Stimulated activated naive CD8-positive, alpha-beta T cell treated with anti-CD3 and anti-CD28 coated beads, Interleukin-15, Interleukin-2, amounts not matched to agents 100 ng/mL and 50 ng/mL, for 24 hours (primary cell): ENCODE measurements at regions not wholly inside any gene's neighbourhood (a gene's known extent, or its start where the extent isn't known, plus 50 kb on each side); places are given as distances from the start of the nearest gene placed in this dataset.
"Not testable (repeated sequence)": the region's sequence is repeated elsewhere in the genome, so short reads cannot be mapped to it uniquely, and the experiment has no call there.

Source experiments
- H3K27ac Mint-ChIP-seq: one replicate; pipeline ENCODE4 v1.8.0; 2021; ENCODE audit warnings: mild to moderate bottlenecking, mixed read lengths
- H3K27me3 Mint-ChIP-seq: one replicate; pipeline ENCODE4 v1.8.0; 2021; ENCODE audit warnings: mixed read lengths
- H3K36me3 Mint-ChIP-seq: one replicate; pipeline ENCODE4 v1.8.0; 2021; ENCODE audit warnings: low read depth, mixed read lengths
- H3K4me1 Mint-ChIP-seq: one replicate; pipeline ENCODE4 v1.8.0; 2021; ENCODE audit warnings: low read depth, mixed read lengths
- H3K4me3 Mint-ChIP-seq: one replicate; pipeline ENCODE4 v1.8.0; 2021; ENCODE audit warnings: mild to moderate bottlenecking, mixed read lengths
- H3K9me3 Mint-ChIP-seq: one replicate; pipeline ENCODE4 v1.8.0; 2021; ENCODE audit warnings: mixed read lengths

DNA sequence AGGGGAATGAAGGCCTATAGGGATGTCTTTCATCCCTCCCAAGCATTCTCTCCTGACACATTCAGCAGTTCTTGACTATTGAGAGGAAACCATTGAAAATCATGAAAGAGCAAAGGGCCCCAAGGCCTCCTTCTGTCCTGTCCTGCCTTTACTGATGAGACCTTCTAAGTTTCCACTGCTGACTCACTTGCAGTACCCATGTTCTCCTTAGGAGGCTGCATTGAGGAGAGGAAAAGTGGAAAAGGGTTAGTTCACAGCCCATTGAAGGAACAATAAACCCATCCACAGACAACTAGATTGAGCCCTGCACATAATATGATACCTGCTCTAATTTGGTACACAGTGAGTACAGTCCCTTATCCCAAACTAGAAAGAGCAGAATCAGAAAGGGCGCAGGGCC, 115.1 kb upstream of the PNPLA4 start:
- H3K27ac Mint-ChIP-seq, result no peak overlapping the region
- peaks cover 7% of the 10 kb centered on the region for H3K9me3 Mint-ChIP-seq
- H3K36me3 Mint-ChIP-seq, result no peaks in the 10 kb centered on the region
- H3K27me3 Mint-ChIP-seq, result no peaks in the 10 kb centered on the region
- H3K4me3 Mint-ChIP-seq, result no peak overlapping the region
- H3K4me1 Mint-ChIP-seq, result peaks cover 12% of the 10 kb centered on the region

DNA sequence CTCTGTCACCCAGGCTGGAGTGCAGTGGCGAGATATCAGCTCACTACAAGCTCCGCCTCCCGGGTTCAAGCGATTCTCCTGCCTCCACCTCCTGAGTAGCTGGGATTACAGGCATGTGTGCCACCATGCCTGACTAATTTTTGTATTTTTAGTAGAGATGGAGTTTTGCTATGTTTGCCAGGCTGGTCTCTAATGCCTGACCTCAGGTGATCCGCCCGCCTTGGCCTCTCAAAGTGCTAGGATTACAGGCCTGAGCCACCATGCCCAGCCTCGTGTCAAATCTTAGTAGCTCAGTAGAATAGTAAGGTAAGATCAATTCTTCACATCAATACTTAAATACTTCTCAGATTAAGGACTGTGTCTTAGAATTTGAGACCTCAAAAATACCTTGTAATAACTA, 112.5 kb upstream of the PNPLA4 start:
- H3K36me3 Mint-ChIP-seq, H3K9me3 Mint-ChIP-seq: not testable (repeated sequence)

GRCh38 chrX:8037593-8038348, 110.6 kb upstream of the PNPLA4 start:
- H3K27me3 Mint-ChIP-seq, result no peaks in the 10 kb centered on the region
- H3K9me3 Mint-ChIP-seq, result no peaks in the 10 kb centered on the region
- peaks cover 12% of the 10 kb centered on the region for H3K4me1 Mint-ChIP-seq
- H3K4me3 Mint-ChIP-seq, result peak overlapping the region; percentile 58
- H3K36me3 Mint-ChIP-seq, result no peaks in the 10 kb centered on the region
- no peak overlapping the region for H3K27ac Mint-ChIP-seq

More for the DNA sequence above, 112.5 kb upstream of the PNPLA4 start:
- H3K4me1 Mint-ChIP-seq, result peaks cover 12% of the 10 kb centered on the region
- not testable (repeated sequence) for H3K27me3 Mint-ChIP-seq, H3K4me3 Mint-ChIP-seq, H3K27ac Mint-ChIP-seq

DNA sequence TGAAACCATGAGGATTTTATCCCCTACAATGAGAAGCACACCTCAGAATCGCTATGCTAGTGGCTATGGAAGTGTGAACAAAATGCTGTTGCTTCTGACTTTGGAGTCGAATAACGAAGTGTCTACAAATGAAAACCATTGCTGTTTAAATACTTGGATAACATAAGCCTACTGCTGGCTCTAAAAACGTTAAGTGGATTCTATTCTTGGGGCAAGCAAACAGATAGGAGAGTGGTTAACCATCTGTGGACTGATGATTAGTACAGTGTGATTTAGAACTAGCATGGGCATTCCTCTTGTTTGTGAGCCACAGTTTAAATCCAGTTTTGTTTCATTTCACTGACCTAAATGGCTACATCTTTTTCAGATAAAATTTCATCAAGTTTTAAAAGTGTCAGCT, 109.7 kb upstream of the PNPLA4 start:
- no peaks in the 10 kb centered on the region for H3K36me3 Mint-ChIP-seq
- no peak overlapping the region for H3K27ac Mint-ChIP-seq
- H3K4me1 Mint-ChIP-seq, result peaks cover 12% of the 10 kb centered on the region
- no peaks in the 10 kb centered on the region for H3K27me3 Mint-ChIP-seq
- H3K9me3 Mint-ChIP-seq, result no peaks in the 10 kb centered on the region
- H3K4me3 Mint-ChIP-seq, result no peak overlapping the region

- Mint-ChIP-seq H3K36me3 (no peaks in the 10 kb centered on the region), H3K9me3 (no peaks in the 10 kb centered on the region), H3K4me3 (no peak overlapping the region), H3K4me1 (peaks cover 12% of the 10 kb centered on the region), H3K27ac (no peak overlapping the region), H3K27me3 (no peaks in the 10 kb centered on the region)
Observed at GRCh38 chrX:8034058-8034457, 106.8 kb upstream of the PNPLA4 start.

- peaks cover 8% of the 10 kb centered on the region for H3K4me1 Mint-ChIP-seq
- H3K4me3 Mint-ChIP-seq, result no peak overlapping the region
- H3K36me3 Mint-ChIP-seq, result no peaks in the 10 kb centered on the region
- H3K9me3 Mint-ChIP-seq, result no peaks in the 10 kb centered on the region
- H3K27ac Mint-ChIP-seq, result no peak overlapping the region
- no peaks in the 10 kb centered on the region for H3K27me3 Mint-ChIP-seq
Observed at GRCh38 chrX:8033175-8033574, 106.0 kb upstream of the PNPLA4 start.

- Mint-ChIP-seq H3K9me3 (no peaks in the 10 kb centered on the region), H3K36me3 (peaks cover 11% of the 10 kb centered on the region), H3K27ac (no peak overlapping the region), H3K27me3 (no peaks in the 10 kb centered on the region), H3K4me1 (no peaks in the 10 kb centered on the region), H3K4me3 (no peak overlapping the region)
Observed at GRCh38 chrX:8030361-8030760, 103.1 kb upstream of the PNPLA4 start.

- Mint-ChIP-seq H3K27me3 (no peaks in the 10 kb centered on the region), H3K4me1 (no peaks in the 10 kb centered on the region), H3K36me3 (peaks cover 11% of the 10 kb centered on the region), H3K27ac (no peak overlapping the region), H3K9me3 (no peaks in the 10 kb centered on the region), H3K4me3 (no peak overlapping the region)
Observed at GRCh38 chrX:8027827-8028226, 100.6 kb upstream of the PNPLA4 start.

- Mint-ChIP-seq H3K4me1 (no peaks in the 10 kb centered on the region), H3K36me3 (peaks cover 11% of the 10 kb centered on the region), H3K9me3 (no peaks in the 10 kb centered on the region), H3K27me3 (no peaks in the 10 kb centered on the region), H3K27ac (no peak overlapping the region), H3K4me3 (no peak overlapping the region)
Observed at GRCh38 chrX:8025705-8026104, 98.5 kb upstream of the PNPLA4 start.

- H3K27ac Mint-ChIP-seq, result no peak overlapping the region
Observed at GRCh38 chrX:8018934-8019333, 91.7 kb upstream of the PNPLA4 start.

GRCh38 chrX:8010105-8010504, 82.9 kb upstream of the PNPLA4 start:
- Mint-ChIP-seq H3K36me3 (no peaks in the 10 kb centered on the region), H3K27me3 (no peaks in the 10 kb centered on the region), H3K4me3 (no peak overlapping the region), H3K27ac (no peak overlapping the region), H3K4me1 (no peaks in the 10 kb centered on the region), H3K9me3 (no peaks in the 10 kb centered on the region)

More at GRCh38 chrX:8018934-8019333, 91.7 kb upstream of the PNPLA4 start:
- H3K9me3 Mint-ChIP-seq, result no peaks in the 10 kb centered on the region
- H3K36me3 Mint-ChIP-seq, result no peaks in the 10 kb centered on the region
- no peaks in the 10 kb centered on the region for H3K4me1 Mint-ChIP-seq
- no peak overlapping the region for H3K4me3 Mint-ChIP-seq
- H3K27me3 Mint-ChIP-seq, result no peaks in the 10 kb centered on the region

DNA sequence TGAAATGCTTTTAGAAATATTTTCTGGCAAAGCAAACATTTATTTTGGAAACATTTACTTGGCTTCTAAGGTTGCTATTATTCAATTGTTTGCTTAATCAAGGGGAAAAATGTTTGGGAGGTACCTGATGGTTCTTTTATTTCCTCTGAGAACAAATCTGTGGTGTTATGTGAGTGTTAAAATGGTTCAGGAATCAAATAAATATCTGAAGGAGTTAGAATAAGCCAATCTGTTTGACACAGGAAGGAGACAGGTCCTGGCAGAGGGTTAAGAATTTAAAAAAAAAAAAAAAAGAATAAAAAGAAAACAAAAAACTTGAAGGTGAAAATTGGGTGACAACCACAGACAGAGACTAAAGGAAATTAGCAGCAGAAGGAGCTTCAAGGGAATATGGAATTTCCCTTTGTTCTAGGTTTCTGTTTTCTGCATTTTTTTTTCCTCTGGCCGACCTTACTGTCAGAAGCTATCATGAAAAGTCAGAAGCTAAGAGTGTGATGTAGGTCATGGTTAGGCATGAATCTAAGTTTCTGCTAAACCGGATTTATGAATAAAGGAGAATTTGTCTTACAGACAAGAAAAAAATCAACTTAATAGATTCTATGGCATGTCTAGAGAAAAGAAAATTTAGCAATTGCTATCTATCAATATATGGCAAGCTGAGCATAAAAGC, 78.6 kb upstream of the PNPLA4 start:
- no peaks in the 10 kb centered on the region for H3K36me3 Mint-ChIP-seq
- no peaks in the 10 kb centered on the region for H3K4me1 Mint-ChIP-seq
- no peaks in the 10 kb centered on the region for H3K27me3 Mint-ChIP-seq
- H3K27ac Mint-ChIP-seq, result no peak overlapping the region
- H3K4me3 Mint-ChIP-seq, result no peak overlapping the region
- no peaks in the 10 kb centered on the region for H3K9me3 Mint-ChIP-seq

DNA sequence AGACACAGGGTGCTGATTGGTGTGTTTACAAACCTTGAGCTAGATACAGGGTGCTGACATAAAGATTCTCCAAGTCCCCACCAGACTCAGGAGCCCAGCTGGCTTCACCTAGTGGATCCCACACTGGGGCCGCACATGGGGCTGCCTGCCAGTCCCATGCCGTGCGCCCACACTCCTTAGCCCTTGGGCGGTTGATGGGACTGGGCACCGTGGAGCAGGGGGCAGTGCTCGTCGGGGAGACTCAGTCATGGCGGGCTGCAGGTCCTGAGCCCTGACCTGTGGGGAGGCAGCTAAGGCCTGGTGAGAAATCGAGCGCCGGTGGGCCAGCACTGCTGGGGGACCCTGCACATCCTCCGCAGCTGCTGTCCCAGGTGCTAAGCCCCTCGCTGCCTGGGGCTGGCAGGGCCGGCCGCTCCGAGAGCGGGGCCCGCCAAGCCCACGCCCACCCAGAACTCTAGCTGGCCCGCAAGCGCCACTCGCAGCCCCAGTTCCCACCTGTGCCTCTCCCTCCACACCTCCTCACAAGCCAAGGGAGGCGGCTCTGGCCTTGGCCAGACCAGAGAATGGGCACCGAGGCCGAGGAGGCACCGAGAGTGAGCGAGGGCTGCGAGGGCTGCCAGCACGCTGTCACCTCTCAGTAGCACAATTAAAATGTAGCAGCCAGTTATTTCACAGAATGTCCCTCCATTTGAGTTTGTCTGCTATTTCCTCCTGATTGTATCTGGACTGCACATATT, 76.1 kb upstream of the PNPLA4 start:
- Mint-ChIP-seq H3K9me3 (no peaks in the 10 kb centered on the region), H3K27ac (no peak overlapping the region), H3K4me1 (no peaks in the 10 kb centered on the region), H3K4me3 (no peak overlapping the region), H3K27me3 (no peaks in the 10 kb centered on the region), H3K36me3 (no peaks in the 10 kb centered on the region)

DNA sequence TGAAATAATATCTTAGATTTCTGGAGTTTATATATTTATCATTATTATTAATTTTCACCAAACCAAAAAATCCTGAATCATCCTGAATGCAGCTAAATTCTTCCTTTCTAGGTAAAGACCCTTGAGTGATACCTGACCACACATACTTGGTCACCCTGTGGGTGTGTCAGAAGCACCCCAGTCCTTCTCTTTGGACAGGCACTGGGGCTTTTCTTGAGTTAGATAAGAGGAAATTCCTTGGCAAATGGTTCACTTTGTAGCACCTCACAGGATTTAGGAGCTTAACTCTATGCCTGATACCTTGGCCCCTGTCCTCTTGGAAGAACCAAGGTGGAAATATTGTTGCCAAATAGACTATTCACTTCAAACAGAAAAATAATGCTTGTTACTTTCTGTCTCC, 69.6 kb upstream of the PNPLA4 start:
- no peak overlapping the region for H3K27ac Mint-ChIP-seq

DNA sequence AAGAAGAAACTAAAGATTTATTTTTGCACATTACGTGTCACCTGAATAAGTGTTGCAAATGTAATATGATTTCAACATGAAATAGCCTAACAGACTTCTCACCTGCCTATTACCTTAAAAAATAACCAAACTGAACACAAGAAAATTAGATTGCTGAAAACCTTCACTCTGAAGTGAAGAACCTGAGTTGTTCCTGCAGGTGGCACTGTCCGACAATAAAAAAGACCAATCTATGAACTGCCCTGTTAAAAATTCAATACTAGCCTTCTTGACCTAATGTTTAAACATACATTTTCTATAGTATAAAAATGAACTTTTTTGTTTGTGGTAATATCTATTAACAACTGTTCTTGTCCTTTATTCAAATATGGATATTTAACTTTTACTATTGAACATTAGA, 69.2 kb upstream of the PNPLA4 start:
- Mint-ChIP-seq H3K4me1 (no peaks in the 10 kb centered on the region), H3K4me3 (no peak overlapping the region), H3K27ac (no peak overlapping the region), H3K36me3 (no peaks in the 10 kb centered on the region), H3K27me3 (no peaks in the 10 kb centered on the region), H3K9me3 (no peaks in the 10 kb centered on the region)

More for the DNA sequence above, 69.6 kb upstream of the PNPLA4 start:
- no peaks in the 10 kb centered on the region for H3K9me3 Mint-ChIP-seq
- H3K27me3 Mint-ChIP-seq, result no peaks in the 10 kb centered on the region
- no peaks in the 10 kb centered on the region for H3K36me3 Mint-ChIP-seq
- no peak overlapping the region for H3K4me3 Mint-ChIP-seq
- H3K4me1 Mint-ChIP-seq, result no peaks in the 10 kb centered on the region
